ENCODE measurements at regions not wholly inside any gene's neighbourhood (a gene's known extent, or its start where the extent isn't known, plus 50 kb on each side); places are given as distances from the start of the nearest gene placed in this dataset.

DNA sequence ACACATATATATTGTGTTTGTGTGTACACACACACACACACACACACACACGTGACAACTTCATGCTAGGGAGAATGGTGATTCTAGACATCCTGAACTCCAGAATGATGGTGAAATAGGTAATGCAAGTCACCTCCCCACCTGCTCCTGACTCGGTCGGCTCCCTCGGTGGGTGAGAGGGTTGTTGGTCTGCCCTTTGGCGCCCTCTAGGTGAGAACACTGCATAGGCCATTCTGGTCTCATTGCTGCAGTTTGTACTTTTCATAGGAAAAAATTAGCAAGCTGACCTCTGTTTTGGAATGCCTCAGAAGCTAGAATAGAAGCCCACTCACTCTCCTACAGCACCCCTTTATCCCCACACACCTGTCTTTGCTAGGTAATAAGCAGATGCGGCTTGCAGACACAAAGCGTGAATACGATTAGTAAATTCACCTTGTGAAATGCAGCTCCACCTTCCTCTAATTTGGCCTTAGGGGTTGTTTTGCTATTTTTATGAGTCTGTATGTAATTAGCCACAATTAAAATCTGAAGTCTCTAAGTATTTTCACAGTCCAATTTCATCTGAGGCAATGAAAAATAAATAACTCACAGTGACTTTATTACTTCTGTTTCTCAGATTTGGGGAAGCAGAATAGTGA lies 130.0 kb upstream of the KCNJ15 start:
- peak in 1 of 5 donors; percentile 36 for DNase-seq
- 31 to 34% (median 33%) methylated on average over 8 of the region's 8 CpGs for WGBS, 3 donors
- no peaks in the 10 kb centered on the region for H3K4me1 ChIP-seq (ENCODE audit: insufficient read depth)
- H3K27me3 ChIP-seq = no peaks in the 10 kb centered on the region
- H3K27ac ChIP-seq = no peak overlapping the region
- intact Hi-C loops (cut with DNase I) = no loop called here
- no peak for TF ChIP-seq POLR2A (IDR thresholded peaks at IDR 0.05)
- TF ChIP-seq EP300 (IDR thresholded peaks at IDR 0.05) = no peak
- TF ChIP-seq, protein P1, sequence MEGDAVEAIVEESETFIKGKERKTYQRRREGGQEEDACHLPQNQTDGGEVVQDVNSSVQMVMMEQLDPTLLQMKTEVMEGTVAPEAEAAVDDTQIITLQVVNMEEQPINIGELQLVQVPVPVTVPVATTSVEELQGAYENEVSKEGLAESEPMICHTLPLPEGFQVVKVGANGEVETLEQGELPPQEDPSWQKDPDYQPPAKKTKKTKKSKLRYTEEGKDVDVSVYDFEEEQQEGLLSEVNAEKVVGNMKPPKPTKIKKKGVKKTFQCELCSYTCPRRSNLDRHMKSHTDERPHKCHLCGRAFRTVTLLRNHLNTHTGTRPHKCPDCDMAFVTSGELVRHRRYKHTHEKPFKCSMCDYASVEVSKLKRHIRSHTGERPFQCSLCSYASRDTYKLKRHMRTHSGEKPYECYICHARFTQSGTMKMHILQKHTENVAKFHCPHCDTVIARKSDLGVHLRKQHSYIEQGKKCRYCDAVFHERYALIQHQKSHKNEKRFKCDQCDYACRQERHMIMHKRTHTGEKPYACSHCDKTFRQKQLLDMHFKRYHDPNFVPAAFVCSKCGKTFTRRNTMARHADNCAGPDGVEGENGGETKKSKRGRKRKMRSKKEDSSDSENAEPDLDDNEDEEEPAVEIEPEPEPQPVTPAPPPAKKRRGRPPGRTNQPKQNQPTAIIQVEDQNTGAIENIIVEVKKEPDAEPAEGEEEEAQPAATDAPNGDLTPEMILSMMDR (IDR thresholded peaks at IDR 0.05) = no peak
- H3K36me3 ChIP-seq = no peaks in the 10 kb centered on the region
- H3K4me3 ChIP-seq = no peak overlapping the region
- H3K9me3 ChIP-seq = no peaks in the 10 kb centered on the region

DNA sequence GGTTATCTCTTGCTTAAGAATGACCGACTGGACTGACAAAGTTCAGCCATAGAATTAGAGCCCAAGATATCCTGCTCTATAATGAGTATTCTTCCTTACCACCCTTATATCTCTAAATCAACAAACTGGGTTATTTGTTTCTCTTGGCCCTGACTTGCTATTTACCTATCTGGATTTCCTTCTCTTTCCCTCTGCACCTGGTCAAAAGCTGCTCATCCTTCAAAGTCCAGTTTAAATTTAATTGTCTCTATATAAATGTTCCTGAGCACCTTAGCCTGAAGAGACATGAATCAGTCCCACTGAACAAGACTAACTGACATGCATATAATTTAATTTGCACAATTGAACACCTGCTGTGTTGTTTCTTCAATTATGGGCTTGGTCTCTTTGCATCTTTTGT lies 127.1 kb upstream of the KCNJ15 start:
- TF ChIP-seq EP300 (IDR thresholded peaks at IDR 0.05) (no peak), POLR2A (IDR thresholded peaks at IDR 0.05) (no peak)
- TF ChIP-seq, protein P1 (IDR thresholded peaks at IDR 0.05) = no peak
- intact Hi-C loops (cut with DNase I) = no loop called here
- H3K4me1 ChIP-seq (ENCODE audit: insufficient read depth) = no peaks in the 10 kb centered on the region
- H3K27me3 ChIP-seq = no peaks in the 10 kb centered on the region
- WGBS, 3 donors = 65 to 88% (median 69%) methylated on average over 1 of the region's 1 CpG
- no peaks in the 10 kb centered on the region for H3K9me3 ChIP-seq
- no peak overlapping the region for H3K27ac ChIP-seq
- no peak for DNase-seq
- no peak overlapping the region for H3K4me3 ChIP-seq
- no peaks in the 10 kb centered on the region for H3K36me3 ChIP-seq

DNA sequence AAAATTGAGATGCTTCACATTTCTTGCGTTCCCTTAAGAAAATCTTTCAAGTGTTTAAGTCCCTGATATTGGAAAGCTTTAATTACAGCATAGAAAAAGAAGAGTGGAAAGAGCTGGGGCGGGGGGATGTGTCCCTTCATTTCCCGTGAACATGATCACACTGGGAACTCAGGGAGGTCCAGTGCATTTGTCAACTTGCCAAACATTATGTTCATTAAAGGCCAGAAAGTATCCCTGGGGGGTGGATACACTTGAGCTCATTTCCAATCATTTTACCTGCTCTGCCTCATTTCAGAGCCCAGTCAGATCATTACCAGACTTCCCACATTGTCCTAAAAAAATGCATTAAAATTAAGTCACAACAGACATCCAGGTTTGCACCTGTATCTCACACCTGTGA lies 123.6 kb upstream of the KCNJ15 start:
- Histone ChIP-seq H3K27me3 (no peaks in the 10 kb centered on the region), H3K36me3 (no peaks in the 10 kb centered on the region), H3K27ac (no peak overlapping the region), H3K4me3 (no peak overlapping the region), H3K4me1 (ENCODE audit: insufficient read depth) (no peaks in the 10 kb centered on the region), H3K9me3 (no peaks in the 10 kb centered on the region)
- TF ChIP-seq EP300 (IDR thresholded peaks at IDR 0.05) = no peak
- no peak for TF ChIP-seq POLR2A (IDR thresholded peaks at IDR 0.05)
- TF ChIP-seq, protein P1 (IDR thresholded peaks at IDR 0.05) = no peak
- DNase-seq = no peak
- intact Hi-C loops (cut with DNase I) = no loop called here
- 66% methylated on average over 3 of the region's 3 CpGs for WGBS, 3 donors

DNA sequence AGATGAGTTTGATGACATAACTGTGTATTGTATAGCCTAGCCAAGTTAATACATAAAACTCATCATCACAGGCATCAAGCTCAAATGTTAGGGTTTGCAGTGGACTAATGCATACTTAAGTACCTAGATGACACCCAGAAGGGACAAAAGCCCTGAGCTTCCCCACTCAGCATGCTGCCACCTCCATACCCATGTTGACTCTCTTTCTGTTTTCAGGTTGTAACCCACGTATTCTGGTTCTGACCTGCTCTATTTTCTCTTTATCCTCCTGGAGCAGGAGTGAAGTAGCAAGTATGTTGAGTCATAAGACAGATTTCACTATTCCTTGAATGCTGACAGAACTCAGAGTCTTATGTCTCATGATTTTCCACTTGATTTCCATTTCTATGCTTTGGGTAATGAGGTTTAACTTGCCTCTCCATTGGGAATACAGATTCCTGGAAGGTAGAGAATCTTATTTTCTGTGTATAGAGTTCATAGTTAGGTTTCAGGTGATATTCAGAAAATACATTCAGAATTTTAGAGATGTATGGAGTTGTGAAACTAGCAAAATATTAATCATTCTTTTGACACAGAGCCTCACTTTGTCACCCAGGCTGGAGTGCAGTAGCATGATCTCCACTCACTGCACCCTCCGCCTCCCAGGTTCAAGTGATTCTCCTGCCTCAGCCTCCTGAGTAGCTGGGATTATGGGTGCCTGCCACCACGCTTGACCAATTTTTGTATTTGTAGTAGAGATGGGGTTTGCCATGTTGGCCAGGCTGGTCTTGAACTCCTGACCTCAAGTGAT lies 122.5 kb upstream of the KCNJ15 start:
- Histone ChIP-seq H3K27ac (no peak overlapping the region), H3K4me3 (no peak overlapping the region), H3K4me1 (ENCODE audit: insufficient read depth) (no peaks in the 10 kb centered on the region), H3K27me3 (no peaks in the 10 kb centered on the region), H3K9me3 (no peaks in the 10 kb centered on the region), H3K36me3 (no peaks in the 10 kb centered on the region)
- intact Hi-C loops (cut with DNase I) = no loop called here
- WGBS, 3 donors = 89 to 96% (median 91%) methylated on average over 3 of the region's 3 CpGs
- DNase-seq = no peak
- TF ChIP-seq EP300 (IDR thresholded peaks at IDR 0.05) (no peak), POLR2A (IDR thresholded peaks at IDR 0.05) (no peak)
- TF ChIP-seq, protein P1 (IDR thresholded peaks at IDR 0.05) = no peak
